Activated T-helper 1 cell treated with anti-CD3 and anti-CD28 coated beads, Interleukin-12 subunit alpha, Interleukin-12 subunit beta, Interleukin-2, Interleukin-4 antibody, amounts not matched to agents 30 ng/mL and 10 ng/mL and 1 ng/mL, durations not matched to agents 14 hours and 24 hours and 36 hours (primary cell): ENCODE measurements at regions not wholly inside any gene's neighbourhood (a gene's known extent, or its start where the extent isn't known, plus 50 kb on each side); places are given as distances from the start of the nearest gene placed in this dataset.
"Not testable (repeated sequence)": the region's sequence is repeated elsewhere in the genome, so short reads cannot be mapped to it uniquely, and the experiment has no call there.

Experiments used
- DNase-seq: peaks from one replicate; pipeline ENCODE4 v3.0.0; 2021; ENCODE audit warnings: low spot score
- H3K27ac Mint-ChIP-seq: one replicate; pipeline ENCODE4 v1.8.0; 2021; ENCODE audit warnings: mild to moderate bottlenecking, mixed read lengths
- H3K27me3 Mint-ChIP-seq: one replicate; pipeline ENCODE4 v1.8.0; 2022; ENCODE audit warnings: mild to moderate bottlenecking, moderate library complexity, mixed read lengths; ENCODE audit not compliant: insufficient read depth
- H3K36me3 Mint-ChIP-seq: one replicate; pipeline ENCODE4 v1.8.0; 2021; ENCODE audit warnings: low read depth, mixed read lengths
- H3K4me1 Mint-ChIP-seq: one replicate; pipeline ENCODE4 v1.8.0; 2021; ENCODE audit warnings: low read depth, mixed read lengths
- H3K4me3 Mint-ChIP-seq: one replicate; pipeline ENCODE4 v1.8.0; 2021; ENCODE audit warnings: mild to moderate bottlenecking, moderate library complexity, mixed read lengths
- H3K9me3 Mint-ChIP-seq: one replicate; pipeline ENCODE4 v1.8.0; 2021; ENCODE audit warnings: mixed read lengths
- intact Hi-C: fragments of 100-400 bp; cut with micrococcal nuclease; formaldehyde crosslinking; loops from one replicate; pipeline ENCODE4 v1.15.1; 2024

DNA sequence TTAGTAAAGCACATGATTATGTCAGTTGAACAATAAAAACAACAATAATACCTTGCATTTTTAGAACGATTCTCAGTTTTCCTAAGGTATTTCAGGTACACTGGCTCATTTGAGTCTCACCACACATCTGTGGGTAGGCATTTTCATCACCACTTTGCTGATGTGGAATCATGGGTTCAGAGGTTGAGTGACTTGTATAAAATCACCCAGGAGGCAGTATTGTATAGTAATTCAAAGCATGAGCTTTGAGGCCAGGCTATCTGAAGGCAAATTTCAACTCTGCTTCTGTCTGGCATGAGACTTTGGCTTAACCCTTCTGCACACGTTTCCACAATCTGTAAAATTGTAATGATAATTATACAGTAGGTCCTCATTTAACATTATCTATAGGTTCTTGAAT is 183.9 kb upstream of the CMC1 start:
- DNase-seq, result no peak
- Mint-ChIP-seq H3K27me3 (no peaks in the 10 kb centered on the region), H3K9me3 (peaks cover 7% of the 10 kb centered on the region), H3K4me3 (no peak overlapping the region), H3K36me3 (no peaks in the 10 kb centered on the region), H3K4me1 (peaks cover 3% of the 10 kb centered on the region), H3K27ac (no peak overlapping the region)
- intact Hi-C loops, result loop anchor here (10.0 kb wide), 1 partner anchor 303 kb away; no protein-coding TSS in a partner anchor

- not testable (repeated sequence) for H3K9me3 Mint-ChIP-seq, H3K27me3 Mint-ChIP-seq, H3K27ac Mint-ChIP-seq, DNase-seq, H3K4me3 Mint-ChIP-seq, H3K36me3 Mint-ChIP-seq, H3K4me1 Mint-ChIP-seq
- intact Hi-C loops, result loop anchor here (10.0 kb wide), 1 partner anchor 304 kb away; no protein-coding TSS in a partner anchor
Measured at GRCh38 chr3:28059199-28059598, 182.2 kb upstream of the CMC1 start.

DNA sequence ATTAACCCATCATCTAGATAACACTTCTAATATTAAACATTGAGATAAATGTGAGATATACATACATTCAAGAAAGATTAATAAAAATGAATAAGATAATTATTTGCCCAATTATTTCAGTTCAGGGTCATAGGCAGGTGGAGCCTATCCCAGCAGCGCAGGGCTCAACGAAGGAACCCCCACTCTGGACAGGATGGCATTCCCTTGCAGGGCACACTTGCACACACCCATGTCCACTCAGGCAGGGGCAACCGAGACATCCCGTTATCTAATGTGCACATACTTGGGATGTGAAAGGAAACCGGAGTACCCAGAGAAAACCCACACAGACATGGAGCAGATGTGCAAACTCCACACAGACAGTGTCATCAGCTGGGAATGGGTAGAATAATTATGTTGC is 175.4 kb upstream of the CMC1 start:
- Mint-ChIP-seq H3K9me3 (peaks cover 3% of the 10 kb centered on the region), H3K27me3 (no peaks in the 10 kb centered on the region), H3K4me1 (no peaks in the 10 kb centered on the region), H3K27ac (no peak overlapping the region), H3K36me3 (no peaks in the 10 kb centered on the region), H3K4me3 (no peak overlapping the region)
- DNase-seq, result no peak
- intact Hi-C loops, result no loop called here

DNA sequence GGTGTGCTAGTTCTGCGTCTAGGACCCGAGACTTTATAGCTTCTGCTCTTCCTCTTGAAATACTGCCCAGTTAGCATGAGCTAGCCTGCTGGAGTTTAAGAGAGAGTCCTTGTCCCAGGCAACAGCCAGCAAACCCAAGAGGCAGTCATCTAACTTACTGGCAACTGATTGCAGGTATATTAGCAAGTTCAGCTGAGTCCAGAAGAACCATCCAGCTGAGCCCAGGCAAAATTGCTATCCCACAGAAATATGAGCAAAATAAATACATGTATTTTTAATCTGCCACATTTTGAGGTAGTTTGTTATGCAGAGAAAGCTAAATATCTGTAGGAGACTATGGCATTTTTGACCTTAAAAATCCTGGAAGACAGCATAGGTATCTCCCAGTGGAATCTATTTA is 174.4 kb upstream of the CMC1 start:
- Mint-ChIP-seq H3K4me3 (no peak overlapping the region), H3K36me3 (no peaks in the 10 kb centered on the region), H3K9me3 (peaks cover 3% of the 10 kb centered on the region), H3K27me3 (no peaks in the 10 kb centered on the region), H3K27ac (no peak overlapping the region), H3K4me1 (no peaks in the 10 kb centered on the region)
- no peak for DNase-seq
- intact Hi-C loops, result no loop called here

- DNase-seq, result no peak
- Mint-ChIP-seq H3K4me1 (no peaks in the 10 kb centered on the region), H3K27me3 (no peaks in the 10 kb centered on the region), H3K9me3 (peaks cover 3% of the 10 kb centered on the region), H3K4me3 (no peak overlapping the region), H3K27ac (no peak overlapping the region), H3K36me3 (no peaks in the 10 kb centered on the region)
- intact Hi-C loops, result no loop called here
Measured at GRCh38 chr3:28068342-28068741, 173.1 kb upstream of the CMC1 start.

DNA sequence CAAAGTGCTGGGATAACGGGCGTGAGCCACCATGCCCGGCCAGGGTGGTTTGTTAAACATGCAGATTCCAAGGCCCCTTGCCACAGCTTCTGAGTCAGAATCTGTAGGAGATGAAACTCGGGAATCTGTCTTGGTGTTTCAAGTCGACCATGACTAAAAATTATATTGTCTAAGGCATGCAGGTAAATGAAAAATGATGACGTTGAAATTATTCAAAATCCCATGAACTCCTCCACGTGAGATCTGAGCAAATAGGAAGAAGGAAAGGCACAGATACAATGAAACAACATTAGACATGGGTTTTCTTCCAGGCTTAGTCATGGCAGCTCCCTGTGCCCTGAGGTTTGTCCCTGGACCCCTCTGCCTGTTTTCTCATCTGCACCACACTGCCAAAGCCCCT is 172.0 kb upstream of the CMC1 start:
- no peak overlapping the region for H3K27ac Mint-ChIP-seq

GRCh38 chr3:28076246-28076645 is 165.2 kb upstream of the CMC1 start:
- no peaks in the 10 kb centered on the region for H3K36me3 Mint-ChIP-seq
- no peak overlapping the region for H3K27ac Mint-ChIP-seq
- H3K9me3 Mint-ChIP-seq, result no peaks in the 10 kb centered on the region
- no peaks in the 10 kb centered on the region for H3K4me1 Mint-ChIP-seq
- H3K27me3 Mint-ChIP-seq, result peaks cover 4% of the 10 kb centered on the region
- intact Hi-C loops, result no loop called here
- DNase-seq, result no peak
- H3K4me3 Mint-ChIP-seq, result no peak overlapping the region

More for the DNA sequence above, 172.0 kb upstream of the CMC1 start:
- H3K4me1 Mint-ChIP-seq, result no peaks in the 10 kb centered on the region
- H3K27me3 Mint-ChIP-seq, result peaks cover 4% of the 10 kb centered on the region
- H3K9me3 Mint-ChIP-seq, result peaks cover 3% of the 10 kb centered on the region
- H3K36me3 Mint-ChIP-seq, result no peaks in the 10 kb centered on the region
- DNase-seq, result no peak
- H3K4me3 Mint-ChIP-seq, result no peak overlapping the region
- intact Hi-C loops, result no loop called here

DNA sequence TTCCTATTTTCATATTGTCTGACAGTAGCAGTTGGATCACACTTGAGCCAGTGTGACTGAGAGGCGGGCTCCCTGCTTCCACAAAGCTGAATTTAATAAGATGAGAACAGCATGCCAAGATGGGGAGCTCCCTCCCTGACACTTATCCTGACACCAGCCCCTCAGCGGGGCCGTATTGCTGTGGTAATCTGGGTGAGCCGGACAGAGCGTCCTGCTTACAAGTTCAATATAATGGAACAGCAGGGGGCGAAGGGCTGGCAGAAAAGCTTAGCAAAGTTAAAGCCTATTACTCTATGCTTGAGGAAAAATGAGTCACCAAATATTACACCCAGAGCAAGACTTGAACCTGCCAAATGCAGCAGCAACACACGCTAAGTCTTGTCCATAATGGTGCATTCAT is 163.8 kb upstream of the CMC1 start:
- DNase-seq, result no peak
- no peaks in the 10 kb centered on the region for H3K9me3 Mint-ChIP-seq
- H3K36me3 Mint-ChIP-seq, result no peaks in the 10 kb centered on the region
- peaks cover 4% of the 10 kb centered on the region for H3K27me3 Mint-ChIP-seq
- no peak overlapping the region for H3K4me3 Mint-ChIP-seq
- H3K27ac Mint-ChIP-seq, result no peak overlapping the region
- intact Hi-C loops, result no loop called here
- no peaks in the 10 kb centered on the region for H3K4me1 Mint-ChIP-seq

DNA sequence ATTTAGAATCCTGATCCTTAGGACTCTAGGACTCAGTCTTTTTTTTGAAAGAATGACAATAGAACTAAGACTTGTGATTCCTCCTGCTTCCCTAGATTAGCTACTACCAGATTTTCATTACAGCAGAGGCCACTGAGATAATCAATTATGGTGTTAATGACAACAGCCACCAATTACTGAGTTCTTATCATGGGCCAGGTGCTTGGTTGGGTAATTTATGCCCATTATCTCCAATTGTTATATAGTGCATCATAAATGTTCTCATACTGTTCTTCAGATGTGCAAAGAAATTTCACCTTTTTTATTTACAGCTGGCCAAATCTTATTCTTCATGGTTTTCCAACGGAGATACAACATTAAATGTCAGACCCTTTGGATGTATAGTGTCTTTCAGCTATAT is 162.9 kb upstream of the CMC1 start:
- no peaks in the 10 kb centered on the region for H3K4me1 Mint-ChIP-seq
- H3K27me3 Mint-ChIP-seq, result peaks cover 4% of the 10 kb centered on the region
- H3K36me3 Mint-ChIP-seq, result no peaks in the 10 kb centered on the region
- no peak for DNase-seq
- no peak overlapping the region for H3K27ac Mint-ChIP-seq
- intact Hi-C loops, result no loop called here
- no peak overlapping the region for H3K4me3 Mint-ChIP-seq
- H3K9me3 Mint-ChIP-seq, result no peaks in the 10 kb centered on the region

- DNase-seq, result no peak
- no peaks in the 10 kb centered on the region for H3K9me3 Mint-ChIP-seq
- no peak overlapping the region for H3K4me3 Mint-ChIP-seq
- H3K4me1 Mint-ChIP-seq, result no peaks in the 10 kb centered on the region
- no peaks in the 10 kb centered on the region for H3K27me3 Mint-ChIP-seq
- no peaks in the 10 kb centered on the region for H3K36me3 Mint-ChIP-seq
- intact Hi-C loops, result no loop called here
- H3K27ac Mint-ChIP-seq, result no peak overlapping the region
Measured at GRCh38 chr3:28080716-28081115, 160.7 kb upstream of the CMC1 start.

DNA sequence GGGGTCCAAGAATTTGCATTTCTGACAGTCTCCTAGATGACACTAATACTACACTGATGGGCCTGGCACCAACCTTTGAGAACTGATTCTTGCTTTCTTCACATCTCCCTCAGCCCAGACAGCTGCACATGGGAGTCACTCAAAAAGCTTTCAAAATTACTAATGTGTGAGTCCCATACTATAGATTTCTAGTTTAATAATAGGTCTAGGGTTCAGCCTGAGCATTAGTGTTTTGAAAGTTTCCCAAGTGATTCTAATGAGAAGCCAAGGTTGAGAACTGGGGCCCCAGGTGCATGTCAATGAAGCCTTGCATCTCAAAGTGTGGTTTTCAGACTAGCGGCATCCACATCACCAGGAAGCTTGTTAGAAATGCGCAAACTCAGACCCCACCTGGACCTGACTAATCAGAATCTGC is 159.9 kb upstream of the CMC1 start:
- no peak overlapping the region for H3K4me3 Mint-ChIP-seq

GRCh38 chr3:28087591-28087990 is 153.8 kb upstream of the CMC1 start:
- Mint-ChIP-seq H3K4me1 (no peaks in the 10 kb centered on the region), H3K27me3 (peaks cover 2% of the 10 kb centered on the region), H3K36me3 (no peaks in the 10 kb centered on the region), H3K9me3 (no peaks in the 10 kb centered on the region), H3K27ac (no peak overlapping the region), H3K4me3 (no peak overlapping the region)
- DNase-seq, result no peak
- intact Hi-C loops, result no loop called here

More for the DNA sequence above, 159.9 kb upstream of the CMC1 start:
- no peak overlapping the region for H3K27ac Mint-ChIP-seq
- no peak for DNase-seq
- H3K9me3 Mint-ChIP-seq, result no peaks in the 10 kb centered on the region
- intact Hi-C loops, result no loop called here
- H3K27me3 Mint-ChIP-seq, result no peaks in the 10 kb centered on the region
- no peaks in the 10 kb centered on the region for H3K4me1 Mint-ChIP-seq
- no peaks in the 10 kb centered on the region for H3K36me3 Mint-ChIP-seq

DNA sequence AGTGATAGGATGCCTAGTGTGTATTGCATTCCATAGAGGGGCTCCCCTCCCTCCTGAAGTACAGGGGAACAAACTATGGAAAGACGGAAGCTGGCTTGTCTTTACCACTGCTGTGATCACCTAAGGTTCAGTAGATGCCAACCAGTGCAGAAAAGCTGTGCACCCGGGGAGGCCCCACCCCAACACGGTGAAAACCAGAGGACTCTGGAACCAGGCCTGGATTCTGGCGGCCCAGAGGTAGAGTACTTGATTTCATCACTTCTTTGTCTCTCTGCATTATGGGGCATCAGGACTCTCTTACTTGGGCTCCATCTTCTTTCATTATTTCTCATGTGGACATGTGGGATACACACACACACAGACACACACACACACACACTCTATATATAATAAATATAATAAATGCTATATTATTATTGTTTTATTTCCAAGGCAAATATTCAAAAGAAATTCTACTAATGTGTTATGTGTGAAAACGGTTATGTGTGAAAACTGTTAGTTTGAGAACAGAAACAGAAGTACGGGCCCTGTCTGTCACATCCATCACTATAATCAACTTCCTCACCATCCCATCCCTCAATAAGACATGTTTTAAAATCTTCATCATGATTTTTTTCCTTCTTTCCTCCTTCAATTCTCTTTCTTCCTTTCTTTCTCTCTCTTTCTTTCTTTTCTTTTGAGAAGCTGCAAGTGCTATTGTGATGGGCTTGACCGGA is 152.4 kb upstream of the CMC1 start:
- H3K9me3 Mint-ChIP-seq, result peaks cover 2% of the 10 kb centered on the region
- peak overlapping the region; percentile 26 for H3K27ac Mint-ChIP-seq
- H3K4me3 Mint-ChIP-seq, result no peak overlapping the region
- DNase-seq, result no peak
- H3K36me3 Mint-ChIP-seq, result no peaks in the 10 kb centered on the region
- no peaks in the 10 kb centered on the region for H3K4me1 Mint-ChIP-seq
- intact Hi-C loops, result no loop called here
- peaks cover 2% of the 10 kb centered on the region for H3K27me3 Mint-ChIP-seq

DNA sequence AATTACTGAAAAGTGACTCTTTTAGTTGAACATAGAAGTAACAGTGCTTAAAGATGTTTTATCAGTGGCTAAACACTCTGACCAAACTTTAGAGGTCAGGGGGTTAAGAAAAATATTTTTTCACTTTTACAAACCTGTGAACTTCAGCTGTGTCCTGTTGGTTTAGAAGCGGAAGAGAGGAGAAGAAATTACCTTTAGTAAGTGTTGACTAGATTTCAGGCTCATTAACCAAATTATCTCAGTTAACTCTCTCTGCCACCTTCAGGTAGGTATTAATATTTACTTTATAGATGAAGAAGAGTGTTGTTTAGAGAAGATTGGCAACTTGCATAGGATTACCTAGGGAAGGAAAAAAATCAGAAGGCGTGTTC is 151.9 kb upstream of the CMC1 start:
- Mint-ChIP-seq H3K27me3 (peaks cover 2% of the 10 kb centered on the region), H3K27ac (peak overlapping the region; percentile 26), H3K4me3 (no peak overlapping the region), H3K4me1 (no peaks in the 10 kb centered on the region), H3K36me3 (no peaks in the 10 kb centered on the region), H3K9me3 (peaks cover 5% of the 10 kb centered on the region)
- no peak for DNase-seq
- intact Hi-C loops, result no loop called here
